GM23338 (cell line): ENCODE measurements at regions not wholly inside any gene's neighbourhood (a gene's known extent, or its start where the extent isn't known, plus 50 kb on each side); places are given as distances from the start of the nearest gene placed in this dataset.

ENCODE experiments used
- ATAC-seq: fragments of 200-7000 bp; cut with Tn5 transposase; 3 replicates; pipeline ENCODE4 v1.9.1; 2020
- DNase-seq: peaks from one replicate; pipeline ENCODE4 v3.0.0-alpha.2; 2015; ENCODE audit warnings: low spot score
- H2AFZ ChIP-seq: fragments of 200-600 bp; sonication (generic); 2 replicates; pipeline ENCODE4 v1.8.0; 2016; ENCODE audit warnings: antibody characterized with exemption, mild to moderate bottlenecking, moderate library complexity
- H3F3A ChIP-seq: fragments of 200-600 bp; sonication (generic); replicated peaks from 2 replicates; pipeline ENCODE4 v1.8.0; 2017; ENCODE audit warnings: antibody characterized with exemption, mixed run types, low read depth
- H3K27ac ChIP-seq: fragments of 200-600 bp; sonication (generic); 2 replicates; pipeline ENCODE4 v1.6.1; 2016; ENCODE audit warnings: low read depth
- H3K27me3 ChIP-seq: fragments of 200-600 bp; sonication (generic); 2 replicates; pipeline ENCODE4 v1.8.0; 2016; ENCODE audit warnings: mild to moderate bottlenecking, mixed run types, moderate library complexity; ENCODE audit not compliant: insufficient read depth
- H3K36me3 ChIP-seq: fragments of 200-600 bp; sonication (generic); 2 replicates; pipeline ENCODE4 v1.8.0; 2016; ENCODE audit warnings: mild to moderate bottlenecking; ENCODE audit not compliant: insufficient read depth
- H3K4me1 ChIP-seq: fragments of 200-600 bp; sonication (generic); 2 replicates; pipeline ENCODE4 v1.8.0; 2016; ENCODE audit warnings: mild to moderate bottlenecking, moderate library complexity; ENCODE audit not compliant: insufficient read depth
- H3K4me2 ChIP-seq: fragments of 200-600 bp; sonication (generic); 2 replicates; pipeline ENCODE4 v1.7.1; 2017; ENCODE audit warnings: mixed run types
- H3K4me3 ChIP-seq: fragments of 200-600 bp; sonication (generic); 2 replicates; pipeline ENCODE4 v1.6.1; 2016; ENCODE audit warnings: mixed run types
- H3K79me2 ChIP-seq: fragments of 200-600 bp; sonication (generic); replicated peaks from 2 replicates; pipeline ENCODE4 v1.8.0; 2017; ENCODE audit warnings: mild to moderate bottlenecking; ENCODE audit not compliant: insufficient read depth
- H3K9me2 ChIP-seq: fragments of 200-600 bp; sonication (generic); 2 replicates; pipeline ENCODE4 v1.8.0; 2017; ENCODE audit not compliant: insufficient read depth
- H4K20me1 ChIP-seq: fragments of 200-600 bp; sonication (generic); replicated peaks from 2 replicates; pipeline ENCODE4 v1.8.0; 2017; ENCODE audit warnings: mild to moderate bottlenecking; ENCODE audit not compliant: insufficient read depth
- H3K27ac Mint-ChIP-seq: 2 replicates; pipeline ENCODE4 v1.8.0; 2020; ENCODE audit warnings: inconsistent platforms, mild to moderate bottlenecking, moderate library complexity, mixed read lengths
- H3K27me3 Mint-ChIP-seq: 3 replicates; pipeline ENCODE4 v1.8.0; 2022; ENCODE audit warnings: low read depth, mild to moderate bottlenecking, moderate library complexity, mixed read lengths, inconsistent platforms; ENCODE audit not compliant: insufficient read depth, poor library complexity
- H3K36me3 Mint-ChIP-seq: 3 replicates; pipeline ENCODE4 v1.8.0; 2021; ENCODE audit warnings: low read depth, mild to moderate bottlenecking, inconsistent platforms, moderate library complexity, mixed read lengths
- H3K4me1 Mint-ChIP-seq: 3 replicates; pipeline ENCODE4 v1.8.0; 2020; ENCODE audit warnings: mild to moderate bottlenecking, inconsistent platforms, mixed read lengths
- H3K4me3 Mint-ChIP-seq: 3 replicates; pipeline ENCODE4 v1.8.0; 2021; ENCODE audit warnings: moderate library complexity, mild to moderate bottlenecking, inconsistent platforms, mixed read lengths
- H3K9me3 Mint-ChIP-seq: 3 replicates; pipeline ENCODE4 v1.8.0; 2020; ENCODE audit warnings: moderate library complexity, mild to moderate bottlenecking, inconsistent platforms, mixed read lengths
- CREB1 ChIP-seq: fragments of 250-450 bp; sonication (Bioruptor Pico); IDR thresholded peaks from 2 replicates; pipeline ENCODE4 v1.5.0; 2020; ENCODE audit warnings: low read depth, mild to moderate bottlenecking, moderate library complexity
- EZH2 ChIP-seq: fragments of 200-600 bp; sonication (generic); IDR thresholded peaks from one replicate; pipeline ENCODE4 v1.8.0; 2017; ENCODE audit warnings: antibody characterized with exemption, mild to moderate bottlenecking, low read depth; ENCODE audit not compliant: unreplicated experiment
- EZH2phosphoT487 ChIP-seq: fragments of 200-600 bp; sonication (generic); IDR thresholded peaks from one replicate; pipeline ENCODE4 v1.8.1; 2018; ENCODE audit warnings: antibody characterized with exemption; ENCODE audit not compliant: unreplicated experiment
- JUNB ChIP-seq: IDR thresholded peaks from one replicate; pipeline ENCODE4 v1.6.1; 2016; ENCODE audit warnings: antibody characterized with exemption; ENCODE audit not compliant: unreplicated experiment
- NANOG ChIP-seq: IDR thresholded peaks from 2 replicates; pipeline ENCODE4 v1.6.1; 2016; ENCODE audit warnings: antibody characterized with exemption, borderline replicate concordance
- POLR2AphosphoS5 ChIP-seq: IDR thresholded peaks from 2 replicates; pipeline ENCODE4 v1.6.1; 2016; ENCODE audit warnings: antibody characterized with exemption, low read depth
- STAT1 ChIP-seq: IDR thresholded peaks from one replicate; pipeline ENCODE4 v1.6.1; 2016; ENCODE audit warnings: antibody characterized with exemption; ENCODE audit not compliant: unreplicated experiment
- ZNF114 ChIP-seq: fragments of 250-450 bp; sonication (Bioruptor Pico); IDR thresholded peaks from 2 replicates; pipeline ENCODE4 v1.5.0; 2020; ENCODE audit warnings: mild to moderate bottlenecking, moderate library complexity
- ZNF331 ChIP-seq: fragments of 250-450 bp; sonication (Bioruptor Pico); IDR thresholded peaks from 2 replicates; pipeline ENCODE4 v1.5.0; 2020; ENCODE audit warnings: low read depth, mild to moderate bottlenecking, moderate library complexity
- TF ChIP-seq, protein P1 (sequence below), 2 experiments: fragments of 200-600 bp in 1 of 2; sonication (generic) in 1 of 2; conservative IDR thresholded peaks; 2 replicates each; pipeline versions ENCODE4 v1.5.1 to v1.6.1; 2016 to 2017; ENCODE audit warnings: antibody characterized with exemption in 2 of 2, low read depth in 2 of 2, mild to moderate bottlenecking in 2 of 2, moderate library complexity in 1 of 2
- TF ChIP-seq, protein P2 (sequence below): fragments of 250-450 bp; sonication (Bioruptor Pico); IDR thresholded peaks from 2 replicates; pipeline ENCODE4 v1.5.0; 2020; ENCODE audit warnings: mild to moderate bottlenecking, moderate library complexity
- TF ChIP-seq, protein P3 (sequence below): IDR thresholded peaks from 2 replicates; pipeline ENCODE4 v1.6.1; 2016; ENCODE audit warnings: antibody characterized with exemption
- TF ChIP-seq, protein P4 (sequence below): IDR thresholded peaks from one replicate; pipeline ENCODE4 v1.6.1; 2018; ENCODE audit warnings: antibody characterized with exemption; ENCODE audit not compliant: unreplicated experiment

DNA sequence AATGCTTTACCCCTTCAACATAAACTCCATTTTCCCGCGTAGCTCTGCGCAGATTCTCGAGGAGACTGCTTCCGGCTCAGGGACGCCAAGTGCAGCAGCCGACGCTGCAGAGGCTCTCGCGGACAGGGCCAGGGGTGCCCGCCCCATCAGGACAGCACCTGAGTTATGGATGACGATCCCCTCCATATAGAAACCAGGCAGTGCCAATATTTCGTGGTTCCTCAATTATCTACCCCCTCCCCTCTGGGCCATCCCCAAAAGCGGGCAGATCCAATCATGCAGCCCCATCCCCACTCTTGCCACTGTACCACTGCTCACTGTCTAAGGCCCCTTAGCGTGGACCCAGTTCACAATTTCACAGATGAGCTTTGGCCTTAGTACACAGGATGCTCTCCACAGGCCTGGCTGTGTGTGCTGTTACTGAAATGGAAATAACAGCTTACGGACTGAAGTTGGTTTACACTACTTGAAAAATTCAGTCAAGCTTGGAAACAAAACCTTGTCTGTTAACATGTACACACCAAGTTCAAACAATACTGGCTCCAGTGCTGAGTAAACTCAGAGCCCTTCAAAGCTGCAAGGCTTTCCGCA is 74.5 kb downstream of the DACT2 start:
- Histone ChIP-seq H4K20me1 (no peaks in the 10 kb centered on the region), H3K36me3 (no peaks in the 10 kb centered on the region), H3K9me2 (peaks cover 3% of the 10 kb centered on the region; the same call in 1 of the 2 replicates), H3K4me3 (no peak overlapping the region), H3K4me1 (peaks cover 11% of the 10 kb centered on the region), H3K27ac (no peak overlapping the region), H3K27me3 (no peaks in the 10 kb centered on the region), H3F3A (no peaks in the 10 kb centered on the region), H2AFZ (no peak overlapping the region), H3K79me2 (no peaks in the 10 kb centered on the region), H3K4me2 (no peak overlapping the region)
- Mint-ChIP-seq H3K27me3 (peaks cover 6% of the 10 kb centered on the region), H3K27ac (no peak overlapping the region), H3K9me3 (no peaks in the 10 kb centered on the region), H3K4me1 (peaks cover 30% of the 10 kb centered on the region), H3K36me3 (no peaks in the 10 kb centered on the region), H3K4me3 (no peak overlapping the region)
- ATAC-seq (no peak), DNase-seq (no peak)
- TF ChIP-seq POLR2AphosphoS5 (no peak), CREB1 (CRISPR knock-in tag) (no peak), NANOG (no peak), EZH2phosphoT487 (no peak), JUNB (no peak), ZNF114 (no peak), EZH2 (no peak), STAT1 (no peak), ZNF331 (CRISPR knock-in tag) (no peak)
- TF ChIP-seq, protein P1, sequence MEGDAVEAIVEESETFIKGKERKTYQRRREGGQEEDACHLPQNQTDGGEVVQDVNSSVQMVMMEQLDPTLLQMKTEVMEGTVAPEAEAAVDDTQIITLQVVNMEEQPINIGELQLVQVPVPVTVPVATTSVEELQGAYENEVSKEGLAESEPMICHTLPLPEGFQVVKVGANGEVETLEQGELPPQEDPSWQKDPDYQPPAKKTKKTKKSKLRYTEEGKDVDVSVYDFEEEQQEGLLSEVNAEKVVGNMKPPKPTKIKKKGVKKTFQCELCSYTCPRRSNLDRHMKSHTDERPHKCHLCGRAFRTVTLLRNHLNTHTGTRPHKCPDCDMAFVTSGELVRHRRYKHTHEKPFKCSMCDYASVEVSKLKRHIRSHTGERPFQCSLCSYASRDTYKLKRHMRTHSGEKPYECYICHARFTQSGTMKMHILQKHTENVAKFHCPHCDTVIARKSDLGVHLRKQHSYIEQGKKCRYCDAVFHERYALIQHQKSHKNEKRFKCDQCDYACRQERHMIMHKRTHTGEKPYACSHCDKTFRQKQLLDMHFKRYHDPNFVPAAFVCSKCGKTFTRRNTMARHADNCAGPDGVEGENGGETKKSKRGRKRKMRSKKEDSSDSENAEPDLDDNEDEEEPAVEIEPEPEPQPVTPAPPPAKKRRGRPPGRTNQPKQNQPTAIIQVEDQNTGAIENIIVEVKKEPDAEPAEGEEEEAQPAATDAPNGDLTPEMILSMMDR (conservative IDR thresholded peaks at IDR 0.05; ENCODE audit: low read depth in 2 of 2): no peak
- TF ChIP-seq, protein P2, sequence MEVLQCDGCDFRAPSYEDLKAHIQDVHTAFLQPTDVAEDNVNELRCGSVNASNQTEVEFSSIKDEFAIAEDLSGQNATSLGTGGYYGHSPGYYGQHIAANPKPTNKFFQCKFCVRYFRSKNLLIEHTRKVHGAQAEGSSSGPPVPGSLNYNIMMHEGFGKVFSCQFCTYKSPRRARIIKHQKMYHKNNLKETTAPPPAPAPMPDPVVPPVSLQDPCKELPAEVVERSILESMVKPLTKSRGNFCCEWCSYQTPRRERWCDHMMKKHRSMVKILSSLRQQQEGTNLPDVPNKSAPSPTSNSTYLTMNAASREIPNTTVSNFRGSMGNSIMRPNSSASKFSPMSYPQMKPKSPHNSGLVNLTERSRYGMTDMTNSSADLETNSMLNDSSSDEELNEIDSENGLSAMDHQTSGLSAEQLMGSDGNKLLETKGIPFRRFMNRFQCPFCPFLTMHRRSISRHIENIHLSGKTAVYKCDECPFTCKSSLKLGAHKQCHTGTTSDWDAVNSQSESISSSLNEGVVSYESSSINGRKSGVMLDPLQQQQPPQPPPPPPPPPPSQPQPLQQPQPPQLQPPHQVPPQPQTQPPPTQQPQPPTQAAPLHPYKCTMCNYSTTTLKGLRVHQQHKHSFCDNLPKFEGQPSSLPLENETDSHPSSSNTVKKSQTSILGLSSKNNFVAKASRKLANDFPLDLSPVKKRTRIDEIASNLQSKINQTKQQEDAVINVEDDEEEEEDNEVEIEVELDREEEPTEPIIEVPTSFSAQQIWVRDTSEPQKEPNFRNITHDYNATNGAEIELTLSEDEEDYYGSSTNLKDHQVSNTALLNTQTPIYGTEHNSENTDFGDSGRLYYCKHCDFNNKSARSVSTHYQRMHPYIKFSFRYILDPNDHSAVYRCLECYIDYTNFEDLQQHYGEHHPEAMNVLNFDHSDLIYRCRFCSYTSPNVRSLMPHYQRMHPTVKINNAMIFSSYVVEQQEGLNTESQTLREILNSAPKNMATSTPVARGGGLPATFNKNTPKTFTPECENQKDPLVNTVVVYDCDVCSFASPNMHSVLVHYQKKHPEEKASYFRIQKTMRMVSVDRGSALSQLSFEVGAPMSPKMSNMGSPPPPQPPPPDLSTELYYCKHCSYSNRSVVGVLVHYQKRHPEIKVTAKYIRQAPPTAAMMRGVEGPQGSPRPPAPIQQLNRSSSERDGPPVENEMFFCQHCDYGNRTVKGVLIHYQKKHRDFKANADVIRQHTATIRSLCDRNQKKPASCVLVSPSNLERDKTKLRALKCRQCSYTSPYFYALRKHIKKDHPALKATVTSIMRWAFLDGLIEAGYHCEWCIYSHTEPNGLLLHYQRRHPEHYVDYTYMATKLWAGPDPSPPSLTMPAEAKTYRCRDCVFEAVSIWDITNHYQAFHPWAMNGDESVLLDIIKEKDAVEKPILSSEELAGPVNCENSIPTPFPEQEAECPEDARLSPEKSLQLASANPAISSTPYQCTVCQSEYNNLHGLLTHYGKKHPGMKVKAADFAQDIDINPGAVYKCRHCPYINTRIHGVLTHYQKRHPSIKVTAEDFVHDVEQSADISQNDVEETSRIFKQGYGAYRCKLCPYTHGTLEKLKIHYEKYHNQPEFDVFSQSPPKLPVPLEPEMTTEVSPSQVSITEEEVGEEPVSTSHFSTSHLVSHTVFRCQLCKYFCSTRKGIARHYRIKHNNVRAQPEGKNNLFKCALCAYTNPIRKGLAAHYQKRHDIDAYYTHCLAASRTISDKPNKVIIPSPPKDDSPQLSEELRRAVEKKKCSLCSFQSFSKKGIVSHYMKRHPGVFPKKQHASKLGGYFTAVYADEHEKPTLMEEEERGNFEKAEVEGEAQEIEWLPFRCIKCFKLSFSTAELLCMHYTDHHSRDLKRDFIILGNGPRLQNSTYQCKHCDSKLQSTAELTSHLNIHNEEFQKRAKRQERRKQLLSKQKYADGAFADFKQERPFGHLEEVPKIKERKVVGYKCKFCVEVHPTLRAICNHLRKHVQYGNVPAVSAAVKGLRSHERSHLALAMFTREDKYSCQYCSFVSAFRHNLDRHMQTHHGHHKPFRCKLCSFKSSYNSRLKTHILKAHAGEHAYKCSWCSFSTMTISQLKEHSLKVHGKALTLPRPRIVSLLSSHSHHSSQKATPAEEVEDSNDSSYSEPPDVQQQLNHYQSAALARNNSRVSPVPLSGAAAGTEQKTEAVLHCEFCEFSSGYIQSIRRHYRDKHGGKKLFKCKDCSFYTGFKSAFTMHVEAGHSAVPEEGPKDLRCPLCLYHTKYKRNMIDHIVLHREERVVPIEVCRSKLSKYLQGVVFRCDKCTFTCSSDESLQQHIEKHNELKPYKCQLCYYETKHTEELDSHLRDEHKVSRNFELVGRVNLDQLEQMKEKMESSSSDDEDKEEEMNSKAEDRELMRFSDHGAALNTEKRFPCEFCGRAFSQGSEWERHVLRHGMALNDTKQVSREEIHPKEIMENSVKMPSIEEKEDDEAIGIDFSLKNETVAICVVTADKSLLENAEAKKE (CRISPR knock-in tag): no peak
- TF ChIP-seq, protein P3, sequence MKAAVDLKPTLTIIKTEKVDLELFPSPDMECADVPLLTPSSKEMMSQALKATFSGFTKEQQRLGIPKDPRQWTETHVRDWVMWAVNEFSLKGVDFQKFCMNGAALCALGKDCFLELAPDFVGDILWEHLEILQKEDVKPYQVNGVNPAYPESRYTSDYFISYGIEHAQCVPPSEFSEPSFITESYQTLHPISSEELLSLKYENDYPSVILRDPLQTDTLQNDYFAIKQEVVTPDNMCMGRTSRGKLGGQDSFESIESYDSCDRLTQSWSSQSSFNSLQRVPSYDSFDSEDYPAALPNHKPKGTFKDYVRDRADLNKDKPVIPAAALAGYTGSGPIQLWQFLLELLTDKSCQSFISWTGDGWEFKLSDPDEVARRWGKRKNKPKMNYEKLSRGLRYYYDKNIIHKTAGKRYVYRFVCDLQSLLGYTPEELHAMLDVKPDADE: no peak
- TF ChIP-seq, protein P4, sequence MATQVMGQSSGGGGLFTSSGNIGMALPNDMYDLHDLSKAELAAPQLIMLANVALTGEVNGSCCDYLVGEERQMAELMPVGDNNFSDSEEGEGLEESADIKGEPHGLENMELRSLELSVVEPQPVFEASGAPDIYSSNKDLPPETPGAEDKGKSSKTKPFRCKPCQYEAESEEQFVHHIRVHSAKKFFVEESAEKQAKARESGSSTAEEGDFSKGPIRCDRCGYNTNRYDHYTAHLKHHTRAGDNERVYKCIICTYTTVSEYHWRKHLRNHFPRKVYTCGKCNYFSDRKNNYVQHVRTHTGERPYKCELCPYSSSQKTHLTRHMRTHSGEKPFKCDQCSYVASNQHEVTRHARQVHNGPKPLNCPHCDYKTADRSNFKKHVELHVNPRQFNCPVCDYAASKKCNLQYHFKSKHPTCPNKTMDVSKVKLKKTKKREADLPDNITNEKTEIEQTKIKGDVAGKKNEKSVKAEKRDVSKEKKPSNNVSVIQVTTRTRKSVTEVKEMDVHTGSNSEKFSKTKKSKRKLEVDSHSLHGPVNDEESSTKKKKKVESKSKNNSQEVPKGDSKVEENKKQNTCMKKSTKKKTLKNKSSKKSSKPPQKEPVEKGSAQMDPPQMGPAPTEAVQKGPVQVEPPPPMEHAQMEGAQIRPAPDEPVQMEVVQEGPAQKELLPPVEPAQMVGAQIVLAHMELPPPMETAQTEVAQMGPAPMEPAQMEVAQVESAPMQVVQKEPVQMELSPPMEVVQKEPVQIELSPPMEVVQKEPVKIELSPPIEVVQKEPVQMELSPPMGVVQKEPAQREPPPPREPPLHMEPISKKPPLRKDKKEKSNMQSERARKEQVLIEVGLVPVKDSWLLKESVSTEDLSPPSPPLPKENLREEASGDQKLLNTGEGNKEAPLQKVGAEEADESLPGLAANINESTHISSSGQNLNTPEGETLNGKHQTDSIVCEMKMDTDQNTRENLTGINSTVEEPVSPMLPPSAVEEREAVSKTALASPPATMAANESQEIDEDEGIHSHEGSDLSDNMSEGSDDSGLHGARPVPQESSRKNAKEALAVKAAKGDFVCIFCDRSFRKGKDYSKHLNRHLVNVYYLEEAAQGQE: no peak
